GM23248 (cell line): ENCODE measurements at regions not wholly inside any gene's neighbourhood (a gene's known extent, or its start where the extent isn't known, plus 50 kb on each side); places are given as distances from the start of the nearest gene placed in this dataset.
A peak's percentile ranks its signal among the peaks of the same experiment; 100 is the strongest.

Source experiments
- DNase-seq: peaks from one replicate; pipeline ENCODE4 v3.0.0-alpha.2; 2015
- H2AFZ ChIP-seq: fragments of 200-600 bp; sonication (generic); 2 replicates; pipeline ENCODE4 v1.6.1; 2016; ENCODE audit warnings: antibody characterized with exemption
- H3F3A ChIP-seq: fragments of 200-600 bp; sonication (generic); 2 replicates; pipeline ENCODE4 v1.6.1; 2016; ENCODE audit warnings: mild to moderate bottlenecking, antibody characterized with exemption, mixed run types; ENCODE audit not compliant: insufficient read depth
- H3K27ac ChIP-seq: fragments of 200-600 bp; sonication (generic); 2 replicates; pipeline ENCODE4 v1.5.1; 2016; ENCODE audit warnings: mild to moderate bottlenecking
- H3K27me3 ChIP-seq: fragments of 200-600 bp; sonication (generic); replicated peaks from 2 replicates; pipeline ENCODE4 v1.6.1; 2016; ENCODE audit warnings: mild to moderate bottlenecking; ENCODE audit not compliant: insufficient read depth
- H3K36me3 ChIP-seq: fragments of 200-600 bp; sonication (generic); 2 replicates; pipeline ENCODE4 v1.6.1; 2016; ENCODE audit warnings: low read depth, mild to moderate bottlenecking
- H3K4me1 ChIP-seq: fragments of 200-600 bp; sonication (generic); 2 replicates; pipeline ENCODE4 v1.6.1; 2016; ENCODE audit warnings: mild to moderate bottlenecking; ENCODE audit not compliant: insufficient read depth
- H3K4me2 ChIP-seq: fragments of 200-600 bp; sonication (generic); one replicate; pipeline ENCODE4 v1.6.1; 2016; ENCODE audit warnings: mild to moderate bottlenecking; ENCODE audit not compliant: unreplicated experiment
- H3K4me3 ChIP-seq: fragments of 200-600 bp; sonication (generic); 2 replicates; pipeline ENCODE4 v1.5.1; 2016; ENCODE audit warnings: mild to moderate bottlenecking
- H3K79me2 ChIP-seq: fragments of 200-600 bp; sonication (generic); 2 replicates; pipeline ENCODE4 v1.6.1; 2016; ENCODE audit warnings: mild to moderate bottlenecking; ENCODE audit not compliant: insufficient read depth
- H3K9ac ChIP-seq: fragments of 200-600 bp; sonication (generic); 2 replicates; pipeline ENCODE4 v1.6.1; 2016; ENCODE audit warnings: mild to moderate bottlenecking
- H3K9me2 ChIP-seq: fragments of 200-600 bp; sonication (generic); 2 replicates; pipeline ENCODE4 v1.6.1; 2016; ENCODE audit warnings: mixed run types, mild to moderate bottlenecking, moderate library complexity; ENCODE audit not compliant: insufficient read depth
- H3K9me3 ChIP-seq: fragments of 200-600 bp; sonication (generic); one replicate; pipeline ENCODE4 v1.6.1; 2017; ENCODE audit warnings: low read depth
- H4K20me1 ChIP-seq: fragments of 200-600 bp; sonication (generic); 2 replicates; pipeline ENCODE4 v1.6.0; 2016; ENCODE audit not compliant: insufficient read depth
- EZH2 ChIP-seq: fragments of 200-600 bp; sonication (generic); IDR thresholded peaks from 2 replicates; pipeline ENCODE4 v1.6.1; 2018; ENCODE audit warnings: antibody characterized with exemption, mild to moderate bottlenecking; ENCODE audit not compliant: insufficient read depth, poor library complexity, severe bottlenecking
- EZH2phosphoT487 ChIP-seq: fragments of 200-600 bp; sonication (generic); IDR thresholded peaks from 2 replicates; pipeline ENCODE4 v1.6.1; 2018; ENCODE audit warnings: antibody characterized with exemption, moderate library complexity, mild to moderate bottlenecking, low read depth; ENCODE audit not compliant: insufficient read depth
- WGBS, 2 experiments: methylation state at CpG; one replicate each; pipeline ENCODE4 v1.1.6; 2015 to 2017; ENCODE audit warnings: low lambda C conversion rate in 2 of 2, low coverage in 1 of 2; ENCODE audit errors: missing lambda C conversion rate in 2 of 2; 5-methylcytosine and 5-hydroxymethylcytosine counted together
- in situ Hi-C: fragments of 300-500 bp; cut with MboI; formaldehyde crosslinking; loops from 2 replicates; pipeline ENCODE4 v1.15.0; 2020

GRCh38 chr2:145543155-145543554 lies 1023.2 kb upstream of the ZEB2 start:
- WGBS, 2 experiments, result 74 to 83% methylated on average over 2 of the region's 2 CpGs
- no peaks in the 10 kb centered on the region for H3K9me2 ChIP-seq
- no peaks in the 10 kb centered on the region for H3K79me2 ChIP-seq
- H3K9me3 ChIP-seq, result no peaks in the 10 kb centered on the region
- no peaks in the 10 kb centered on the region for H3K27me3 ChIP-seq
- no peaks in the 10 kb centered on the region for H4K20me1 ChIP-seq
- in situ Hi-C loops, result no loop called here
- H3K4me2 ChIP-seq, result no peak overlapping the region
- no peaks in the 10 kb centered on the region for H3K36me3 ChIP-seq
- H3K27ac ChIP-seq, result no peak overlapping the region
- H3K4me1 ChIP-seq, result no peaks in the 10 kb centered on the region
- no peaks in the 10 kb centered on the region for H3F3A ChIP-seq
- no peak overlapping the region for H3K4me3 ChIP-seq
- H3K9ac ChIP-seq, result no peak overlapping the region
- no peak overlapping the region for H2AFZ ChIP-seq
- DNase-seq, result no peak
- TF ChIP-seq EZH2phosphoT487, result no peak
- TF ChIP-seq EZH2, result no peak

GRCh38 chr2:145541028-145541427 lies 1021.1 kb upstream of the ZEB2 start:
- no peaks in the 10 kb centered on the region for H3F3A ChIP-seq
- no peak for DNase-seq
- H3K27ac ChIP-seq, result no peak overlapping the region
- H3K9me2 ChIP-seq, result no peaks in the 10 kb centered on the region
- no peaks in the 10 kb centered on the region for H4K20me1 ChIP-seq
- H3K79me2 ChIP-seq, result no peaks in the 10 kb centered on the region
- WGBS, 2 experiments, result 98 to 99% methylated on average over 2 of the region's 2 CpGs
- in situ Hi-C loops, result no loop called here
- H3K9ac ChIP-seq, result no peak overlapping the region
- no peaks in the 10 kb centered on the region for H3K4me1 ChIP-seq
- no peak overlapping the region for H3K4me3 ChIP-seq
- TF ChIP-seq EZH2 (no peak), EZH2phosphoT487 (no peak)
- H3K9me3 ChIP-seq, result no peaks in the 10 kb centered on the region
- no peak overlapping the region for H3K4me2 ChIP-seq
- H3K27me3 ChIP-seq, result no peaks in the 10 kb centered on the region
- no peaks in the 10 kb centered on the region for H3K36me3 ChIP-seq
- no peak overlapping the region for H2AFZ ChIP-seq

- H3F3A ChIP-seq, result no peaks in the 10 kb centered on the region
- H3K9me3 ChIP-seq, result no peaks in the 10 kb centered on the region
- H3K27me3 ChIP-seq, result no peaks in the 10 kb centered on the region
- H3K9me2 ChIP-seq, result no peaks in the 10 kb centered on the region
- no peak overlapping the region for H3K4me3 ChIP-seq
- no peaks in the 10 kb centered on the region for H3K36me3 ChIP-seq
- H4K20me1 ChIP-seq, result no peaks in the 10 kb centered on the region
- H3K27ac ChIP-seq, result no peak overlapping the region
- in situ Hi-C loops, result no loop called here
- no peak for DNase-seq
- H3K4me2 ChIP-seq, result no peak overlapping the region
- TF ChIP-seq EZH2phosphoT487 (no peak), EZH2 (no peak)
- no peaks in the 10 kb centered on the region for H3K79me2 ChIP-seq
- H3K9ac ChIP-seq, result no peak overlapping the region
- peak overlapping the region; percentile 44; the same call in 1 of the 2 replicates for H2AFZ ChIP-seq
- H3K4me1 ChIP-seq, result no peaks in the 10 kb centered on the region
- 64 to 65% methylated on average over 5 of the region's 5 CpGs for WGBS, 2 experiments
Observed at GRCh38 chr2:145538661-145539350, 1018.9 kb upstream of the ZEB2 start.

GRCh38 chr2:145530653-145531052 lies 1010.7 kb upstream of the ZEB2 start:
- Histone ChIP-seq H3K27ac (no peak overlapping the region), H3K4me3 (no peak overlapping the region), H3K4me2 (no peak overlapping the region), H3K9me2 (no peaks in the 10 kb centered on the region; the same call in 1 of the 2 replicates), H3F3A (no peaks in the 10 kb centered on the region), H3K4me1 (no peaks in the 10 kb centered on the region), H3K79me2 (no peaks in the 10 kb centered on the region), H3K9ac (no peak overlapping the region), H3K36me3 (no peaks in the 10 kb centered on the region), H4K20me1 (no peaks in the 10 kb centered on the region), H3K9me3 (no peaks in the 10 kb centered on the region), H3K27me3 (no peaks in the 10 kb centered on the region), H2AFZ (no peak overlapping the region)
- no peak for TF ChIP-seq EZH2phosphoT487
- no peak for TF ChIP-seq EZH2
- in situ Hi-C loops, result no loop called here
- peak; percentile 7 for DNase-seq

- Histone ChIP-seq H4K20me1 (no peaks in the 10 kb centered on the region), H3K27me3 (no peaks in the 10 kb centered on the region), H2AFZ (no peak overlapping the region), H3K9me3 (no peaks in the 10 kb centered on the region), H3K4me1 (no peaks in the 10 kb centered on the region), H3K9ac (no peak overlapping the region), H3K4me3 (no peak overlapping the region), H3K27ac (no peak overlapping the region), H3K36me3 (no peaks in the 10 kb centered on the region), H3K4me2 (no peak overlapping the region), H3K9me2 (no peaks in the 10 kb centered on the region), H3K79me2 (no peaks in the 10 kb centered on the region), H3F3A (no peaks in the 10 kb centered on the region)
- TF ChIP-seq EZH2, result no peak
- TF ChIP-seq EZH2phosphoT487, result no peak
- DNase-seq, result no peak
- WGBS, 2 experiments, result 68 to 71% methylated on average over 1 of the region's 1 CpG
- in situ Hi-C loops, result no loop called here
Observed at GRCh38 chr2:145524836-145525235, 1004.9 kb upstream of the ZEB2 start.
